GM18505 (cell line): ENCODE measurements at regions not wholly inside any gene's neighbourhood (a gene's known extent, or its start where the extent isn't known, plus 50 kb on each side); places are given as distances from the start of the nearest gene placed in this dataset.
"Not testable (repeated sequence)": the region's sequence is repeated elsewhere in the genome, so short reads cannot be mapped to it uniquely, and the experiment has no call there.

ENCODE experiments used
- ATAC-seq: cut with Tn5 transposase; IDR thresholded peaks from one replicate; pipeline ENCODE4 v1.9.1; 2021; ENCODE audit not compliant: unreplicated experiment
- POLR2A ChIP-seq: IDR thresholded peaks from 4 replicates; pipeline ENCODE4 v1.6.1; 2011; ENCODE audit warnings: borderline replicate concordance; ENCODE audit not compliant: insufficient read depth, insufficient read length; ENCODE audit errors: extremely low read depth

DNA sequence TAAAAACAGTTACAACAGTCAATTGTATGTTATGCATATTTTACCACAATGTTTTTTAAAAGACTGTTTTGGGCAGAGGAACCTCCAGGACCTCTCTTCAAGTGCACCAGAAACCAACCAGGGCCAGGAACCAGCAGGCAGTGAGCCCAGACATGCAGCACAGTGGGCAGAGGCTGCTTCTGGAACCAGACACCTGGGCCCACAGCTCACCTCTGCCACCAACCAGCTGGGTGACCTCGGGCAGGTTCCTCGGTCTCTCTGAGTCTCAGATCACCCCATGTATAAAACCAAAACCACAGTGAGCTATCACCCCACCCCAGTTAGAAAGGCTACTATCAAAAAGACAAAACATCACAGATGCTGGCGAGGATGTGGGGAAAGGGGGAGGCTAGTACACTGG is 161.0 kb downstream of the C16orf95 start:
- no peak for TF ChIP-seq POLR2A
- no peak for ATAC-seq

DNA sequence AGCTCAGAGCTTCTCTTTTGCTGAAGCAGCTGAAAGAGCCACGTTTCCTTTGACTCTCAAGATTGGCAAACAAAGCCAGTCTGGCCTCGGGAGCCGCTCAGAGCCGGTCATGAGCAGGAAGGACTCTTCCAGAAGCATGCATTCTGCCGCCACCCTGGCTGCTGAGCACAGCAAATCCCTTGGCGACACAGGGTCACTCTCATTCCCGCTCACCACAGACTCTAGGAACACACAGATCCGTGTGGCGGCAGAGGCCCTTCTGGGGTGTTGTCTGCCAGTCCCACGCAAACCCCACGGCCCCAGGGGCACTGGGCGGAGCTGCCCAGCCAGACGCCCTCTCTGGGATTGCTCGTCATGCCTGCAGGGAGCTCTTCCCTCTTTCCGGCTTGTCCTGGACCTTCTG is 157.0 kb downstream of the C16orf95 start:
- ATAC-seq: no peak
- TF ChIP-seq POLR2A: no peak

DNA sequence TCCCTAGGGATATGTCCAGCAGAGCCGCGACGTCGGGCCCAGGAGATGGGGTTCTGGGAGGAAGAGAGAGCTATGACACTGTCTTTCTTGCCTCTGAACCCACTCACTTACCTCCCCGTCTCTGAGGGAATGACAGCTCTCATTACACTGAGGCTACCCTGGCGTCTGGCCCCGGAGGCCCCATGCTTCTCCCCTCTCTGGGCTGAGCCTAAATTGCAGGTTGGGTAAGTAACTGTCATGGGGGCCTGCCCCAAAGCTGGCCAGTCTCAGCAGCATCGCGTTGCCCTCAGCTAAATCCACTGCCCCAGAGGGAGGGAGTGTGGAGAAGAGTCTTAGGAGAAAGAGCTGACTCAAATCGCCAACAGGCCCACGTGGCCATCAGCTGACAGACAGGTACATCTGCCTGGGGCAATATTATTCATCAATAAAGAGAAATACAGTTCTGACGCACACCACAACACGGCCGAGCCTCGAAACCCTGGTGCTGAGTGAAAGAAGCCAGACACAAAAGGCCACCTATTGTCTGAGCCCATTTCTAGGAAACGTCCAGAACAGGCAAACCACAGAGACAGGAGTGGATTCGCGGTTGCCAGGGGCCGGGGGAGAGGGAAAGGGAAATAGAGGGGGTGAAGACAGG is 156.4 kb downstream of the C16orf95 start:
- no peak for TF ChIP-seq POLR2A
- no peak for ATAC-seq

DNA sequence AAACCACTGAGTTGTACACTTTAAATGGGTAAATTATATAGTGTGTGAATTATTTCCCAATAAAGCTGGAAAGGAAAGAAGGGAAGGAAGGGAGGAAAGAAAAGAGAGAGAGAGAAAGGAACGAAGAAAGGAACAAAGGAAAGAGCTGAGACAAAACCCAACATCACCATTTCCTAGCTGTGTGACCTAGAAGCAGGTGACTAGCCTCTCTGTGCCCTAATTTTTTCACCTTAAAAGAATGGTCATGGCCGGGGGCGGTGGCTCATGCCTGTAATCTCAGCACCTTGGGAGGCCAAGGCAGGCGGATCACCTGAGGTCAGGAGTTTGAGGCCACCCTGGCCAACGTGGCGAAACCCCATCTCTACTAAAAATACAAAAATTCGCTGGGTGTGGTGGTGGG is 155.8 kb downstream of the C16orf95 start:
- ATAC-seq: not testable (repeated sequence)

DNA sequence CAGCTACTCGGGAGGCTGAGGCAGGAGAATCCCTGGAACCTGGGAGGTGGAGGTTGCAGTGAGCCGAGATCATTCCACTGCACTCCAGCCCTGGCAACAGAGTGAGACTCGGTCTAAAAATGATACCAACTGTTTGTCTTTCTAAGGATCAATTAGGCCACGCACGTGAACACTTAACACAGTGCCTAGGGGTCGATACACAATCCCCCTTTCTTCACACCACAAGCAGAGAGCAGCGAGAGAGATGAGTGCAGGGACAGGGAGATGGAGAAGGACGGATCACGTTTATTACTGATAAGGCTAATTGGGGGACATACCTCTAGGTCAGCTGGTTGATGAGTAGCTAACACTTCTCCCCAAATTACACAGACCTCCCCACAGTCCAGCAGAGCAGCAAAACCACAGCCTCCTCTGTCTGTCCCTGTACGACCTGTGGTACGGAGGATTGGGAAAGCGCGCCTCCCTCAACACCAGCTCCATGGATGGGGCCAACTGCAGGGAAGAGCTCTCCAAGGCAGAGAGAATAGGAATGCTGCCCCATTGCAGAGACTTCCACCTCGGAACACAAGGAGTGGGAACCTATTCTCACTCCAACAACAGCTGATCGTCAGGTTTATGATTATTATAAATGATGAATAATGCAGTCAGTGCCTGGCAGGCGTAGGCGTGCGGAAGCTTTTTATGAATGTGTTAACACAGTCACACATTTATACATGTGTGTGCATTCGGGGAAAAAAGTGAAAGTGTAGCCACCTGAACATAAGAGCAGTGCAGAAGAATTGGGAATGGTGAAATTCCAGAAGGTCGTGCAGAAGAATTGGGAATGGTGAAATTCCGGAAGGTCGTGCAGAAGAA is 155.1 kb downstream of the C16orf95 start:
- ATAC-seq: no peak
- no peak for TF ChIP-seq POLR2A

DNA sequence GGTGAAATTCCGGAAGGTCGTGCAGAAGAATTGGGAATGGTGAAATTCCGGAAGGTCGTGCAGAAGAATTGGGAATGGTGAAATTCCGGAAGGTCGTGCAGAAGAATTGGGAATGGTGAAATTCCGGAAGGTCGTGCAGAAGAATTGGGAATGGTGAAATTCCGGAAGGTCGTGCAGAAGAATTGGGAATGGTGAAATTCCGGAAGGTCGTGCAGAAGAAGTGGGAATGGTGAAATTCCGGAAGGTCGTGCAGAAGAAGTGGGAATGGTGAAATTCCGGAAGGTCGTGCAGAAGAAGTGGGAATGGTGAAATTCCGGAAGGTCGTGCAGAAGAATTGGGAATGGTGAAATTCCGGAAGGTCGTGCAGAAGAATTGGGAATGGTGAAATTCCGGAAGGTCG is 154.4 kb downstream of the C16orf95 start:
- ATAC-seq: not testable (repeated sequence)

DNA sequence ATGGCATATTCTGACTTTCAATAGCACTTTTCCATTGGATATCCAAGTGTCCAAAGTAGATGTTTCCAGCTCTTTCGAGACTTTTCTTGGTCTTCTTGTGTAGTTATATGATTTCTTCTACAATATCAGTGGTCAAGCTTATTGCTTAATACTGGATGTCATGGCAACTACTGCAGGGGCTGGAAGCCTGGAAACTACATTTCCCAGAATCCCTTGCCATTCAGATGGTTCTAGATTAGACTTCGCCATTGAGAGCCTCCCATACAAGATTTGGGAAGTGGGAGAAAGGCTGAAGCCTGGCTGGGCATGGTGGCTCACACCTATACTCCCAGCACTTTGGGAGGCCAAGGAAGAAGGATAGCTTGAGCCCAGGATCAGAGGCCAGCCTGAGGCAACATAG is 153.6 kb downstream of the C16orf95 start:
- TF ChIP-seq POLR2A: no peak
- ATAC-seq: no peak

DNA sequence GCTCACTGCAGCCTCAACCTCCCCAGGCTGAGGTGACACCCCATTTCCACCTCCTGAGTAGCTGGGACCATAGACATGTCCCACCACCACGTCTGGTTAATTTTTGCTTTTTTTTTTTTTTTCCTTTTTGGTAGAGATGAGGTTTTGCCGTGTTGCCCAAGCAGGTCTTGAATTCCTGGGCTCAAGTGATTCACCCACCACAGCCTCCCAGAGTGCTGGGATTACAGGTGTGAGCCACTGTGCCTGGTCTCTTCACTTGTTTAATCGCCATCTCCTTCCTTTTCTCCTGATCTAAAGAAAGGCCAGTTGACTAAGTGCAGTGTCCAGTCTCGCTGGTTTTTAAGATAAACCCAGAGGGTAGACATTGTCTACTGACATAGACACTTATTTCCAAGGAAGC is 152.0 kb downstream of the C16orf95 start:
- no peak for TF ChIP-seq POLR2A
- no peak for ATAC-seq

DNA sequence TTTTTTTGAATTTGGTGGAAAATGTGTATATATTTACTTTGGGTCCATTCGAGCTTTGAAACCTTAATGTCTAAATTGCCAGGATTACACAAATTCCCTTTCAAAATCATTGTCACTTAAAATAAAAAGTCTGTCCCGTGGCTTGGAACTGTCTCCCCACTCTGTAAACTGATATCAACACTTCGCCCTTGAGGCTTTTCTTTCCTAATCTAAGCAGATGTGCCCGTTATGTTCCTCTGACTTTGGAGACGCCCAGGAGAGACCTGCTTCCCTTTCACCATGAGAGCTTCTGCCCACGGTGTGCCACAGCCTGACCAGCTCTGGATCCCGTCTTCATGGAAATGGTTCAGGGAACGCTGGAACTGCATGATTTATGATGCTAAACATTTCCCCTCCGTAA is 151.3 kb downstream of the C16orf95 start:
- no peak for TF ChIP-seq POLR2A
- ATAC-seq: no peak

DNA sequence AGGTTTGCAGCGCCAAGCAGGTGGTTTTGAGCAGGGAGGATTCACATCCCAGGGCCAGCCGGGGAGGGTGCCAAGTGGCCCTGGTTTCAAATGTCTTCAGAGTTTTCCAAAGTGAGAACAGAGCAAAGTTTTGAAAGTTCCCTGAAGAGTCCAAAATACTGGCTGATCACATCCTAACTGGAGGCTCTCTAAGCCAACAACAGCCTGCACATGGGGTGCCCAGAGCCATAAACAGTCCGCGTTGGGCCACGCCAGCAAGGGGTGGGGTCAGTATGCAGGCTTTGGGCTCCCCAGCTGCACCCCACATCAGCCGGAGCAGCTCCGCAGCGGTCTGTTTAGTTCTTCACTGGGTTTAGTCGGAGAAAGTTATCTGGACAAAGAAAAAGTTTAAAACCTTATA is 150.9 kb downstream of the C16orf95 start:
- no peak for ATAC-seq
- no peak for TF ChIP-seq POLR2A

DNA sequence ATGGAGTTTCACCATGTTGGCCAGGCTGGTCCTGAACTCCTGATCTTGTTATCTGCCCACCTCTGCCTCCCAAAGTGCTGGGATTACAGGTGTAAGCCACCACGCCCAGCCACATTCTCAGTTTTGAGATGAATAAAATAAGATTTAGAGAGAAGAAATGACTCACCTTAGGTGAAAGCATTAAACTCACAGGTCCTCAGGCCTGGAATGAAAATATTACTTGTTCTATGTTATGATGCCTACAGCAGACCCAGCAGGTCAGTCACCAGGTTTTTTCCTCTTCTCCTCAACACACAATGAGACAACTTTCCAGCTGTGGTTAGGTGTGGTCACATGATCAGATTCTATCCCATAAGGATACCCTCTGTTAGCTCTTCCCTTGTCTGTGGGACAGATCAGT is 150.3 kb downstream of the C16orf95 start:
- no peak for TF ChIP-seq POLR2A
- ATAC-seq: no peak

DNA sequence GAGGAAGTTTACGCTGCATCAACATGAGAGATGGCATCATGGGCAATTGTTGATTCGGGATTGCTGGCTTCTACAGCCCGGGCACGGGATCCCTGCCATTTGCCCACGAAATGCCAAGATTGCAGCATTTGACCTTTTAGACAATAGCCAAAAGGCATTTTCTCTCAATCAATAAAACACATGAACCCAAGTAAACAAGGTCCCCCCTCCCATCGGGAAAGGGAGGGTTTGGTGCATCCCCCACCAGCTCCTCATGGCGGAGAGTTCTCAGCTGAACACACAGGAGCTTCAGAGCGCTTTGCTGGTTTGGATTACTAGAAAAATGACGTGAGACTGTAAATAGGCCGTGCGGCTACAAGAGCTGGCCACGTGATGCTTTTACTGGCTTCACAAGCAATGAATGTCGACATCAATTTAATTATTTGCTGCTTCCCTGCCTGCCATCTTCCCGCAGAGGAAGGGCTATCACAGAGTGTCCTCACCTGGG is 147.6 kb downstream of the C16orf95 start:
- no peak for TF ChIP-seq POLR2A
- ATAC-seq: no peak

DNA sequence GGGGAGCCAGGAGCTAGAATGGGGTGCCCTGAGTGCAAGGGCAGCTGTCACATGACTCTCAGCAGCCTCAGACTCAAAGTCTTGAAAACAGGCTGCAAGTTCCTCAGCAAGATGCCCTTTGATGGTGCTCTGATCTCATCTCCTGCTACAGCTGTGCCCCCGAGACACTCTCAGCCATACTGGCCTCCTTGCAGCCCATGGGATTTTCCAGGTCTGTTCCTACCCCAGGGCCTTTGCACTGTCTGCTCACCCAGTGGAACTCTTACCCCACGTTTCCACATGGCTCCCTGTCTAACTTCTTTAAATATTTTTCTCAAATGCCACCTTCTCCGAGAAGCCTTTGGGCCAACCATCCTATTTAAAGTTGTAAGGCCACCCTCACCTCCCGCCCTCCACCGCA is 146.9 kb downstream of the C16orf95 start:
- ATAC-seq: no peak
- TF ChIP-seq POLR2A: no peak

DNA sequence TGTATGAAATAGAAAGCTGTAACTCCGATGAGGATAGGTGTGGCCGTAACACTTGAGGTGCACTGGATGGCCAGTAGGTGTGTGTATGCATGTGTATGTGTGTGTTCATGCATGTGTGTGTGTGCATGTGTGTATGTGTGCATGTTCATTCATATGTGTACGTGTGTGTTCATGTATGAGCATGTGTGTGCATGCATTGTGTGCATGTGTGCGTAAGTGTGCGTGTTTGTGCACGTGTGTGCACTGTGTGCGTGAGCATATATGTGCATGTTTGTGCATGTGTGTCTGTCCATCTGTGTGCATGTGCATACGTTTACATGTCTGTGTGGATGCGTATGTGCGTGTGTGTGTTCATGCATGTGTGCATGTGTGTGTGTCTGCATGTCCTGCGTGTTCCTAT is 145.5 kb downstream of the C16orf95 start:
- no peak for TF ChIP-seq POLR2A
- ATAC-seq: no peak
